NCI-H748 (cell line): ENCODE measurements at regions not wholly inside any gene's neighbourhood (a gene's known extent, or its start where the extent isn't known, plus 50 kb on each side); places are given as distances from the start of the nearest gene placed in this dataset.

ENCODE experiments used
- DNase-seq: peaks from one replicate; lab custom pipeline; 2025; ENCODE audit not compliant: unreplicated experiment; lab: John Stamatoyannopoulos, UW

DNA sequence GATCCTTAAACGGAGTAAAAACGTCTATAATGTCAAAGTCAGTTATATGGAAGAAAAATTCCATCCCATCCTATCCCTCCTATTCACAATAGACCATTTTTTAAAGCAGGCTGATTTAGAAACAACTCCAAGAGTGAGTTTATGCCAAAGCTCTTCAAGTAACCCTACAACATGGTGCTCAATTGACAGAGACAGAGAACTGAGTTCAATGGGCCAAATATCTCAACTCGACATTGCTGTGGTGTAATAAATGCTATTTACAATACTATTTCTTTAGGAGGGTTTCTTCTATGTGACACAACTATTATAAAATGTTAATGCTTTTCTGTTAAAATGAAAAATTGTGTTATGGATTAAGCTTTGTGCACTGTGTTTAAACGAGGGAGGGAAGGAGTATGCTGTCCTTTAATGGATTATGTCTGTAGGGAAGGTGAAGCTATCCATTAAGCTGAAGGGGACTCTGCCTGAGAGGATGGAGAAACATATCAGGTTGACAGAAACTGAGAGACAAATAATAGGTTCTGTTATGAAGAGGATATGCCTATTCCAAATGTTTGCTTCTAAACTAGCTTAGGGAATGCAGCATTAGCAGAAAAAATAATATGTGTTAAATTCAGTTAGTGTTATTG is 362.5 kb upstream of the CHRM3 start:
- DNase-seq = peak; percentile 3

- DNase-seq = no peak
Observed at GRCh38 chr1:239016337-239016736, 370.0 kb upstream of the CHRM3 start.

- DNase-seq = no peak
Observed at GRCh38 chr1:239011382-239011781, 375.0 kb upstream of the CHRM3 start.

DNA sequence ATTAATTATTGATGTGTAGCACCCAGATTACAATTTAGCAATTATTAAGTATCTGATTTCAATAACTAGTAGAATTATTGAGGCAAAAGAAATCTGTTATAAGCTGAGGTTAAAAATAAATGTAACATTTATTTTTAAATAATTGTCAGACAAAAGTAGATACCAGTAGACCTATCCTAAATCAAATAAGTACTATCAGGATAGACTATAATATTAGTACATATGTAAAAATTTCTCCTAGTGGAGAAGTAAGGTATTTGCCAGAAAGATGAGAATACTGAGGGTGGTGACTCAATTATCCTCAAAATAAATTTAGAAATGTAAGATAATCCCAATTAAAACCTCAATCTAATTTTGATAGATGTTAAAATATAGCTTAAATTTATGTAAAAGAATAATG is 377.8 kb upstream of the CHRM3 start:
- no peak for DNase-seq

DNA sequence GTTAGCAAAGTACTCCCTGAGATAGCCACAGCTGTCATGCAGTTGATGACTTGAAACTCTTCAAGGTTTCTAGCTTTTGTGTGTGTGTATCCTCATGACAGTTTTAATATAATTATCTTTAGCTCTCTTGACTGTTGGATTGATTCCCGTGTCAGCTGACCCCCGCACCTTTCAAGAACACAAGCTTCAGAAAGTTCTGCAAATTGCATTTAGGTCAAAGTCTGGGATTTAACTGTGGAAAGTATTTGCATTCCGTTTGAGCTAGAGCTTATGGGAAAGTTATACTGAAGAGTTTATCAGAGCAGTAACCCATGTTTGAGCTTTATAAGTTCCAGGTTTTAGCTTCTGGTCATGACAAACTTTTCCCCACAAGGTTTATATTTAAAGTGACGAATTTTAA is 380.1 kb upstream of the CHRM3 start:
- DNase-seq = no peak

GRCh38 chr1:238999944-239000343 is 386.4 kb upstream of the CHRM3 start:
- DNase-seq = no peak

DNA sequence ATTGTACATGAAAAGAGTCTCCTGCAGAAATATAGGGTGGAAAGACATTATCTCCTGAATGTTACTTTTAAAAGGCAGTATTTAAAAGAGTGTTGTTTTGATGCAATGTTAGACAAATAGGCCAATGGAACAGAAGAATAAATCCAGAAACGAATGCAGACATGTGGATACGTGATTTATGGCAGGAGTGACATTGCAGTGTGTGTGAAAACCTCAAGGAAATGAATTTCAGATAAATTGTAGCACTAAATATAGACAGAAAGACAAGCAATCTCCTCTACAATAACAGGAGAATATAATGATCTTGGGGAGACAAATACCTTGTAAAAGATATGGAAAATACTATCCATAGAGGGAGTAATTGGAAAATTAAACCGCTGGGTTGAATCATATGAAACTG is 387.8 kb upstream of the CHRM3 start:
- DNase-seq = no peak

DNA sequence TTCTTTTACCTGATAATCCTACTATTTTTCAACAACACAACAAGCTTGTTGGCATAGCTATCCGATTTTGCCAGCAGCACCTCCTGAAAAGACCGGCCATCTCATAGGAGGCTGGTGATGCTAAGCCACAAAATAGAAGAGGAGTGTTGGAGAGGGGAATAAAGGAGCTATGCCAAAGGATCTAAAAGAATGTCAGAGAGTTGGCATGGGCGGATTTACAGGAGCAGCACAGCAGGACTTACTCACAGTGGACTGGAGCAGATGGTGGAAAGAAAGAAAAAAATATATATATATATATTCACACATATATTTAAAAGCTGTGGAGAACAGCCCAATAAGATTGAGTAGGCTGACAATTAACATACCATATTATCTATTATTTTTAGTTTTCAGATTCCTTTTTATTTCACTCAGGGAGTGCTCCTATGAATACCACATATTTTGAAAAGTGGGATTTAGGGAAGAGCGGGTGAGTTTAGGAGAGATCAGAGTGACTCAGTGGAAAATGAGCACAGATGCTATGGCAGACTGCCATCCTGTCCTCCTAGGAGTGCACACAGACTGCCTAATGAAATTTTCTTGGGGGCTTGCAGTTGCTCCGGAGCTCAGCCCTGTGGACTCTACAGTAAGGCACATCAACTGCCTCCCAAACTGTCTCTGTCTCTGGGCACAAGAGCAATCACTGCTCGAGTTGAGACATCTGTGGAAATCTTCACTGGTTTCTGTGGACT is 394.4 kb upstream of the CHRM3 start:
- DNase-seq = no peak

- no peak for DNase-seq
Observed at GRCh38 chr1:238985312-238985711, 401.1 kb upstream of the CHRM3 start.

DNA sequence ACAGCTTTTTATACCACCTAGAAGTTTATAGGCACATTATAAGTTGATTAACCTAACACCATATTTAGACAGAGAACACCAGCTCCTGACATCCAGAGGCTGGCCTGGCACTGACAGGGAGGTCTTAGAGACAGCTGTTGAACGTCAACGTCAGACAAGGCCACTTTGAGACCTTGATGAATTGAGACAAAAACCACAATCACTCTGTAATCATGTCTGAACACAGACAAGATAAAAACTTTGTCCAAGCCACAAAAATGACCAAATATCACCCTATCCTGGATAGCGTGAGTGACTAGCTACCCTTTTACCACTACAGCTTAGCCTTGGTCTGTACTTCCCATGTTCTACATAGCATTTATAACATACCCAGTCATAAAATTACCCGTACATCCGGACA is 403.6 kb upstream of the CHRM3 start:
- no peak for DNase-seq

- no peak for DNase-seq
Observed at GRCh38 chr1:238981317-238981933, 404.9 kb upstream of the CHRM3 start.

- no peak for DNase-seq
Observed at GRCh38 chr1:238980053-238980452, 406.3 kb upstream of the CHRM3 start.

- DNase-seq = no peak
Observed at GRCh38 chr1:238964631-238965030, 421.7 kb upstream of the CHRM3 start.

GRCh38 chr1:238962941-238963340 is 423.4 kb upstream of the CHRM3 start:
- DNase-seq = no peak

DNA sequence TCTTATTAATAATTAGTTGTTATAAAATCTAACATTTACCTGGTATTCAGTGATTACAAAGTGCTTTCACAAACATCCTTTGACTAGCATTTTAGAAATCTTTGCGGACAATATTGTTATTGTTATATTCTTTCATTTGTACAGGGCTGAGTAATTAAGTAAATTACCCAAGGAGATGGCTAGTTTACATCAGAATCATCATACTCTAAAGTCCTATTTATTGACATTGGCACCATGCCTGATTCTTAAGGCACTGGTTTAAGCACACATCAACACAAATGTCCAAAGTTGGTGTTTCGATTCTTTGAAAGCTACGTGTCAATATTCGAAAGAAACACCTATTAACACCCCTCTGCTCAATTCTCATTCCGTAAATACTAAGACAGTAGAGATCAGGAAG is 424.6 kb upstream of the CHRM3 start:
- DNase-seq = peak; percentile 45

GRCh38 chr1:238960071-238960470 is 426.3 kb upstream of the CHRM3 start:
- DNase-seq = no peak

DNA sequence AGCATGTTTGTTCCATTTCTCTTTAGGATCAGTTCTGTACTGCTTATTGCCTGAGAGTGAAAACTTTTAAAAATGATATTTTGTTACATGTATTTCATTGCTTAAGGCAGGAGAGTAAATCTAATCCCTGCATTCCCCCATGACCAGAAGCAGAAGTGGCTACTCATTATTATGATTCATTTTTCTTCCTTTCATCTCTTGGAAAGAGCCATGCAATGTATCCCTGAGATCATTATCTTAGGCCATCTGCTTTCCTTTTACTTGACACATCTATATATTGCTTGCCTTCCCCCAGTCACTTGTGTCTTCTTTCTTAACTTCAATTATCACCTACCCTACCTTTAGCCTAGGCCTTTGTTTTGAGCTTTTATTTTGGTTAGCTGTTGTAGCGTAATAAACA is 430.4 kb upstream of the CHRM3 start:
- no peak for DNase-seq

DNA sequence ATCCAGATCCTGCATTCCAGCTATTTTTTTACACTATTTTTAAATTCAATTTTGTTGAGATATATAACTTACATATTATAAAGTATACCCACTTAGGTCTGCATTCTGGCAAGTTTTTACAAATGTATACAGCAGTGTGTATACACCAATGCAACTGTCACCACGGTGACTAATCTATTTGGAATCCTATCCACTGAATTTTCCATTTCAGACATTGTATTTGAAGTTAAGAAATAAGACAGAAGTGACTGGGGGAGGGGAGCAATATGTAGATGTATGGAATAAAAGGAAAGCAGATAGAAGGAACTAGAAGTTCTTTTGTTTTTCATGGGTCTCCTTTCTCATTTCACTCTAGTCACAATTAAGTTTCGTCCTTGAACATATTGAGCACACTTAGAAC is 431.5 kb upstream of the CHRM3 start:
- no peak for DNase-seq

DNA sequence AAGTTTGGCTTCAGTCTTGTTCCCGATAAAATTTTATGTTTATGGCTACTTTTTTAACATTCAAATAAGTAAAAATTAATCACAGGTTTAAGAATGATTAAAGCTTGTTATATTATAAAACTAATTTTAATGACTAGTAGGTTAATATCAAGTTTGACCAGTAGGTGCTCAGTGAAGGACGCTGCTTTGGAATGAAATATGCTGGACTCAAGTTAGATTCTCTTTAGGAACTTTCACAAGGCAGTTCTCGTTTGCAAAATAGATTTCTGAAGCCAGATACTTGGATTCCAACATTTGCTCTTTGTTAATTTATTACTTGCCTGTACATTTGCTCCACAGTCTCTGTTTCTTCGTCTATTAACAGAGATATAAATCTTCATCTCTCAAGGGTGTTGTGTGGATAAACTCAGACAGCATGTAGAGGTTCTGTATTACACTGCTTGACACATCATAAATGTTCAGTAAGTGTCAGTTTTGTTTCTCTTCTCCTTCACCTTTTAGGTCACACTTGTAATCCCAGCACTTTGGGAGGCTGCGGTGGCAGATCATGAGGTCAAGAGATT is 432.8 kb upstream of the CHRM3 start:
- no peak for DNase-seq

DNA sequence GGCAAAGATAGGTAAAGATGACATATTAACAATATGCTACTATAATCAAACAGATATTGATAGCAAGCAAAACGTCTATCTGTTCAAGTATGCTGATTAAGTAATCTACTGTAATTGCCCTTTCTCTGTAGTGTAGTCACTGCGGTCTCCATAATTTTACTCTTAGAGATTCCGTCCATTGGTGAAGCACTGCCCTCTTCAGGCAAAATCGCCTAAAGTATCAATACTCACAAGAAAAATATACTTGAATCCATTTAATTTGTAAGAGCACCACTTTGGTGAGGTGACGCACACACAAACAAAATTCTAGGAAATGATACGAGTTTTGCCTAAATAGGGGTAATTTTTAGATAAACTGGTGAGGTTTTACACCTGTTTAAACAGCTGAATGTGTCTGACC is 434.6 kb upstream of the CHRM3 start:
- peak; percentile 23 for DNase-seq

DNA sequence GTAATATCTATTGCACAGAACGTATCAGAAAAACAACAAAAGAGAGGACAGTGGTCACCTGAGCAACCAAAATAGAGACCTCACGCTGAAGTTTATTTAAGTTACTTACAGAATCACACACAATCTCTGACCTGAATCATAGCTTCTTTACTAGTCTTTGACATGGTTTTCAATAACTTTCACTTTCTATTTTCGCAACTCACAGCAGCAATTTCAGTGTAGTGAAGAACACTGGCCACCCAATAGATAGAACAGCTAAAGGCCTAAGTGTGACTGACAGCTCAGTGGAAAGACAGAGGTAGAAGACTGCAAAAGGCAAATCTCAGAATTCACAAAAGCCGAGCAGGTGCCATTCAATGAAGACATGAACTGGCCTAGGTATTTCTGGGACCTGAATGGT is 435.6 kb upstream of the CHRM3 start:
- no peak for DNase-seq

DNA sequence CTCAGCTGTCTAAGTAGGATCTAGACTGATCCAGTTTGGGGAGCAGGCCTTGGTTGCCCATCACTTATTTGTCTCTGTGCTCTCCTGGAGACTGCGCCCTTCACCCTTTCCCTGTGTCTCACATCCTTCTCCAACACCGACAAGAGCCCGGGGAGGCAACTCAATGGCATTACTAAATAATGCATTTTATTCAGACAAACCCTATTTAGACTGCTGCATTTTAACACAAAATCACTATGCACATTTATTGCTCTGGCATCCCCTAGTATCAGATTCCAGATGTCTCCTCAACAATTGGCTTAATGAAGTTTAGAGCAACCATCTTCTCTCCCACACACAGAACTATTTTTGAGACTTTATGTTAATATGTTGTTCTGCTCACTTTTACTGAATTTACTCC is 436.4 kb upstream of the CHRM3 start:
- DNase-seq = no peak
